Trophoblast cell (in vitro differentiated cells and primary cell): ENCODE measurements at regions not wholly inside any gene's neighbourhood (a gene's known extent, or its start where the extent isn't known, plus 50 kb on each side); places are given as distances from the start of the nearest gene placed in this dataset.

ENCODE experiments used
- DNase-seq, 2 donors: peaks; one replicate each; pipeline ENCODE4 v3.0.0-alpha.2; 2016
- H2AFZ ChIP-seq: 2 replicates; pipeline ENCODE4 v1.6.1; 2013; ENCODE audit warnings: low read length, moderate library complexity, mild to moderate bottlenecking; ENCODE audit not compliant: insufficient read depth, poor library complexity
- H2AK5ac ChIP-seq: 2 replicates; pipeline ENCODE4 v1.6.1; 2013; ENCODE audit warnings: mild to moderate bottlenecking, low read length
- H2BK120ac ChIP-seq: 2 replicates; pipeline ENCODE4 v1.6.1; 2013; ENCODE audit warnings: low read length, mild to moderate bottlenecking, moderate library complexity; ENCODE audit not compliant: insufficient read depth, poor library complexity
- H2BK12ac ChIP-seq: 2 replicates; pipeline ENCODE4 v1.6.1; 2013; ENCODE audit warnings: mild to moderate bottlenecking, low read length, moderate library complexity
- H2BK5ac ChIP-seq: 2 replicates; pipeline ENCODE4 v1.6.1; 2013; ENCODE audit warnings: low read length, low read depth, moderate library complexity, mild to moderate bottlenecking; ENCODE audit not compliant: poor library complexity
- H3K14ac ChIP-seq: 2 replicates; pipeline ENCODE4 v1.6.1; 2013; ENCODE audit warnings: mild to moderate bottlenecking, low read length
- H3K18ac ChIP-seq: 2 replicates; pipeline ENCODE4 v1.6.1; 2013; ENCODE audit warnings: mild to moderate bottlenecking, low read length
- H3K23ac ChIP-seq: 2 replicates; pipeline ENCODE4 v1.6.1; 2013; ENCODE audit warnings: low read length
- H3K27ac ChIP-seq: 2 replicates; pipeline ENCODE4 v1.5.1; 2013; ENCODE audit warnings: low read depth, mild to moderate bottlenecking, inconsistent platforms, low read length, moderate library complexity
- H3K27me3 ChIP-seq: 2 replicates; pipeline ENCODE4 v1.6.1; 2013; ENCODE audit warnings: inconsistent platforms, mild to moderate bottlenecking, low read length, moderate library complexity; ENCODE audit not compliant: insufficient read depth
- H3K36me3 ChIP-seq, 2 experiments: 1 replicate in 1 of 2; 2 replicates in 1 of 2; pipeline ENCODE4 v1.6.1; 2013; ENCODE audit warnings: low read length in 2 of 2, mild to moderate bottlenecking in 2 of 2, moderate library complexity in 1 of 2; ENCODE audit not compliant: insufficient read depth in 2 of 2, control insufficient read depth in 1 of 2
- H3K4ac ChIP-seq: 2 replicates; pipeline ENCODE4 v1.6.1; 2013; ENCODE audit warnings: low read depth, mild to moderate bottlenecking, low read length, moderate library complexity
- H3K4me1 ChIP-seq, 2 experiments: 1 replicate in 1 of 2; 2 replicates in 1 of 2; pipeline ENCODE4 v1.6.1; 2013; ENCODE audit warnings: low read length in 2 of 2, mild to moderate bottlenecking in 2 of 2, moderate library complexity in 1 of 2; ENCODE audit not compliant: insufficient read depth in 2 of 2, control insufficient read depth in 1 of 2
- H3K4me2 ChIP-seq: 2 replicates; pipeline ENCODE4 v1.6.1; 2013; ENCODE audit warnings: inconsistent platforms, mild to moderate bottlenecking, low read length, moderate library complexity
- H3K4me3 ChIP-seq: 2 replicates; pipeline ENCODE4 v1.5.1; 2013; ENCODE audit warnings: mild to moderate bottlenecking, low read depth, low read length, inconsistent platforms
- H3K79me1 ChIP-seq: one replicate; pipeline ENCODE4 v1.6.1; 2013; ENCODE audit warnings: low read length
- H3K79me2 ChIP-seq: 2 replicates; pipeline ENCODE4 v1.6.1; 2013; ENCODE audit warnings: low read length, mild to moderate bottlenecking; ENCODE audit not compliant: control insufficient read depth, insufficient read depth, poor library complexity
- H3K9ac ChIP-seq: 2 replicates; pipeline ENCODE4 v1.6.1; 2013; ENCODE audit warnings: mild to moderate bottlenecking, low read length
- H3K9me3 ChIP-seq: 2 replicates; pipeline ENCODE4 v1.6.1; 2013; ENCODE audit warnings: low read depth, mild to moderate bottlenecking, control low read depth, inconsistent platforms, low read length; ENCODE audit not compliant: insufficient read depth
- H4K12ac ChIP-seq: 2 replicates; pipeline ENCODE4 v1.6.1; 2013; ENCODE audit warnings: low read depth, mild to moderate bottlenecking, low read length, moderate library complexity
- H4K8ac ChIP-seq: 2 replicates; pipeline ENCODE4 v1.6.1; 2013; ENCODE audit warnings: low read depth, mild to moderate bottlenecking, low read length, moderate library complexity
- H4K91ac ChIP-seq: one replicate; pipeline ENCODE4 v1.6.1; 2013; ENCODE audit warnings: low read depth, mild to moderate bottlenecking, low read length, moderate library complexity
- WGBS: extraction: QIAGEN DNeasy Blood & Tissue Kit; methylation state at CpG from one replicate; pipeline ENCODE4 v1.1.7; 2013; ENCODE audit warnings: missing lambda C conversion rate; ENCODE audit not compliant: insufficient read length, insufficient coverage; ENCODE audit errors: extremely low coverage; 5-methylcytosine and 5-hydroxymethylcytosine counted together

DNA sequence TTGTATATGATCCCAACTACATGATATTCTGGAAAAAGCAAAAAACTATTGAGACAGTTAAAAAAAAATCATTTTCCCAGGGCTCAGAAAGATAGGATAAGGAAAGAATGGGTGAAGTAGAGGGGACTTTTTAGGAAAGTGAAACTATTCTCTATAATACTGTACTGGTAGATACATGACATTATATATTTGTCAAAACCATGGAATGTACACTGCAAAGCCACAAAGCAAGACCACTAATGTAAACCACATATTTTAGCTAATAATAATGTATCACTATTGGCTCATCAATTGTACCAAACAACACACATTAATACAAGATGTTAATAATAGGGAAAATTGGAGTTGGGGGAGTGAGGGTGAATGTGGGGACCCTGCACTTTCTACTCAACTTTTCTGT, 182.6 kb downstream of the EFNB2 start:
- Histone ChIP-seq H3K4me1 (peaks cover 0 to 6% of the 10 kb centered on the region in 2 experiments), H3K27me3 (no peaks in the 10 kb centered on the region), H3K79me2 (no peaks in the 10 kb centered on the region), H2AK5ac (no peak overlapping the region), H3K14ac (no peak overlapping the region), H3K27ac (no peak overlapping the region), H3K4me3 (no peak overlapping the region), H3K79me1 (peaks cover 4% of the 10 kb centered on the region), H2BK12ac (no peak overlapping the region), H3K9me3 (no peaks in the 10 kb centered on the region), H3K9ac (no peak overlapping the region), H3K18ac (no peak overlapping the region), H3K4ac (no peak overlapping the region), H2BK5ac (no peak overlapping the region), H2BK120ac (no peak overlapping the region), H3K23ac (no peak overlapping the region), H4K91ac (no peak overlapping the region), H3K36me3 (no peaks in the 10 kb centered on the region), H4K8ac (no peak overlapping the region), H2AFZ (no peak overlapping the region), H4K12ac (no peak overlapping the region), H3K4me2 (no peak overlapping the region)
- DNase-seq: no peak

GRCh38 chr13:106351251-106351650, 184.2 kb downstream of the EFNB2 start:
- no peak overlapping the region for H2BK12ac ChIP-seq
- no peak for DNase-seq
- no peak overlapping the region for H3K4ac ChIP-seq
- no CpG with 5 or more reads among the region's 5 CpGs for WGBS
- peaks cover 0 to 6% of the 10 kb centered on the region in 2 experiments for H3K4me1 ChIP-seq
- H4K8ac ChIP-seq: no peak overlapping the region
- no peaks in the 10 kb centered on the region for H3K79me2 ChIP-seq
- no peak overlapping the region for H3K18ac ChIP-seq
- H2BK5ac ChIP-seq: no peak overlapping the region
- H3K4me3 ChIP-seq: no peak overlapping the region
- no peak overlapping the region for H3K23ac ChIP-seq
- H3K9me3 ChIP-seq: no peaks in the 10 kb centered on the region
- H3K79me1 ChIP-seq: peaks cover 4% of the 10 kb centered on the region
- H3K4me2 ChIP-seq: no peak overlapping the region
- no peak overlapping the region for H3K14ac ChIP-seq
- H3K27ac ChIP-seq: no peak overlapping the region
- no peaks in the 10 kb centered on the region for H3K27me3 ChIP-seq
- no peak overlapping the region for H2AK5ac ChIP-seq
- H2BK120ac ChIP-seq: no peak overlapping the region
- no peak overlapping the region for H4K12ac ChIP-seq
- H4K91ac ChIP-seq: no peak overlapping the region
- no peak overlapping the region for H3K9ac ChIP-seq
- no peaks in the 10 kb centered on the region for H3K36me3 ChIP-seq
- no peak overlapping the region for H2AFZ ChIP-seq

- Histone ChIP-seq H3K27me3 (no peaks in the 10 kb centered on the region), H3K23ac (no peak overlapping the region), H2AFZ (no peak overlapping the region), H4K8ac (no peak overlapping the region), H3K4me3 (no peak overlapping the region), H3K18ac (peak overlapping the region; percentile 81), H2AK5ac (peak overlapping the region; percentile 82), H4K91ac (peak overlapping the region; percentile 57), H3K4me2 (no peak overlapping the region), H3K27ac (no peak overlapping the region), H2BK120ac (peak overlapping the region; percentile 73), H3K79me2 (no peaks in the 10 kb centered on the region), H4K12ac (no peak overlapping the region), H3K14ac (peak overlapping the region; percentile 80), H3K4ac (no peak overlapping the region), H3K9me3 (no peaks in the 10 kb centered on the region), H3K79me1 (peaks cover 4% of the 10 kb centered on the region), H2BK12ac (peak overlapping the region; percentile 98), H2BK5ac (no peak overlapping the region), H3K4me1 (peaks cover 0 to 6% of the 10 kb centered on the region in 2 experiments), H3K9ac (no peak overlapping the region), H3K36me3 (no peaks in the 10 kb centered on the region)
- no CpG with 5 or more reads among the region's 4 CpGs for WGBS
- no peak for DNase-seq
These were observed 185.3 kb downstream of the EFNB2 start for GRCh38 chr13:106350208-106350607.

GRCh38 chr13:106349080-106349931, 186.2 kb downstream of the EFNB2 start:
- Histone ChIP-seq H3K79me1 (peaks cover 4% of the 10 kb centered on the region), H4K8ac (peak overlapping the region; percentile 42), H3K14ac (no peak overlapping the region), H3K4ac (no peak overlapping the region), H3K4me2 (peak overlapping the region; percentile 66), H3K9ac (no peak overlapping the region), H3K9me3 (no peaks in the 10 kb centered on the region), H3K27ac (peak overlapping the region; percentile 50), H3K4me1 (peaks cover 0 to 6% of the 10 kb centered on the region in 2 experiments), H2AFZ (peak overlapping the region; percentile 11), H4K12ac (no peak overlapping the region), H2BK12ac (peak overlapping the region; percentile 1), H4K91ac (no peak overlapping the region), H2BK5ac (peak overlapping the region; percentile 66), H2BK120ac (no peak overlapping the region), H2AK5ac (no peak overlapping the region), H3K4me3 (no peak overlapping the region), H3K27me3 (no peaks in the 10 kb centered on the region), H3K36me3 (no peaks in the 10 kb centered on the region), H3K79me2 (no peaks in the 10 kb centered on the region), H3K23ac (no peak overlapping the region), H3K18ac (no peak overlapping the region)
- peak in 1 of 2 donors; percentile 41 for DNase-seq
- no CpG with 5 or more reads among the region's 30 CpGs for WGBS
